Lower lobe of right lung (tissue), 2 donors: ENCODE measurements at regions not wholly inside any gene's neighbourhood (a gene's known extent, or its start where the extent isn't known, plus 50 kb on each side); places are given as distances from the start of the nearest gene placed in this dataset.

ENCODE experiments used
- ATAC-seq, 2 donors: fragments of 200-7000 bp; cut with Tn5 transposase; one replicate each; pipeline ENCODE4 v1.9.1; 2020 to 2022; ENCODE audit warnings: mild to moderate bottlenecking in 2 of 2, moderate library complexity in 2 of 2
- DNase-seq: peaks from one replicate; pipeline ENCODE4 v3.0.0-alpha.2; 2020
- H3K27ac ChIP-seq: fragments of 200-600 bp; one replicate; pipeline ENCODE4 v1.8.0; 2022
- H3K27me3 ChIP-seq: fragments of 200-600 bp; one replicate; pipeline ENCODE4 v1.8.0; 2022; ENCODE audit warnings: low read depth
- H3K36me3 ChIP-seq: fragments of 200-600 bp; one replicate; pipeline ENCODE4 v1.8.0; 2022; ENCODE audit warnings: mild to moderate bottlenecking
- H3K4me1 ChIP-seq: fragments of 200-600 bp; one replicate; pipeline ENCODE4 v1.8.0; 2022
- H3K4me3 ChIP-seq: fragments of 200-600 bp; one replicate; pipeline ENCODE4 v1.8.0; 2022; ENCODE audit warnings: mild to moderate bottlenecking
- H3K9me3 ChIP-seq: fragments of 200-600 bp; one replicate; pipeline ENCODE4 v1.8.0; 2022
- intact Hi-C: fragments of 100-400 bp; cut with DNase I; formaldehyde crosslinking; loops from one replicate; pipeline ENCODE4 v1.11.0; 2022
- TF ChIP-seq, protein P1 (sequence below): fragments of 200-600 bp; IDR thresholded peaks from one replicate; pipeline ENCODE4 v1.8.0; 2022; ENCODE audit warnings: antibody characterized with exemption, mild to moderate bottlenecking
- donor health status: DM: no; HTN: yes; CAD: no; lungs with severe emphysema.

DNA sequence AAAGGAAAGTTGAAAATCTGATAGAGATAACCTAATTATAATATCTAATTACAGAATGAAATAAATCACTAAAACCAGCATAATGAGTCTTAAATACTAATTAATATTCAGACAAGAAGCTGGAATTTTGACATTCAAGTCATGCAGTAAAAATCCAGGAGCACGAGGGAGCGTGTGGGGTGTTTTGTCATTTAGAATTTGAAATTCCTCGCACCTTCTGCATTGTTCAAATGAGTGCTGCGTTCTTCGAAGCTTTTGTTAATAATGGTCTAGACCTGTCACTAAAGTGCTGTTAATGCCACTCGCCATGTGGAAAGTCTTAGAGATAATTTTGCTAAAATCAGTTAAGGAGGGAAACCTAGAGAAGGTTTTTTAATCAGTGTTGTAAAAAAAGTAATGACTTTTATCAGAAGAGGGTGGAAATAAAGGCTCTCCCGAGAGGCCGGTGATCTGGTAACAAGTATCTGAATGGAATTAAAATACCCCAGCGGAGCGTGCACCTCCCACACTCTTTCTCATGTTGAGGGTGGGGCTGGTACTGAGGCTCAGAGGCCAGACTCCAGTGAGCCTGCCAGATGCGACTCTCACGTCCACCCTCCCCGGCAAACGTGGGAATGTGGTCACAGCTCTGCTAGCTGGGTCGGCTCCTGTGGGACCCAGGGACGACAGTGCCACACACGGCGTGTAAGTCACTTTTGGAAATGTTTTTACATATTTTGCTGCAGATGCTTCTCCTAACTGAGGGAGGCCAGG, 69.4 kb upstream of the MYT1L start:
- no peak for ATAC-seq
- no peak for DNase-seq
- H3K4me1 ChIP-seq: no peaks in the 10 kb centered on the region

DNA sequence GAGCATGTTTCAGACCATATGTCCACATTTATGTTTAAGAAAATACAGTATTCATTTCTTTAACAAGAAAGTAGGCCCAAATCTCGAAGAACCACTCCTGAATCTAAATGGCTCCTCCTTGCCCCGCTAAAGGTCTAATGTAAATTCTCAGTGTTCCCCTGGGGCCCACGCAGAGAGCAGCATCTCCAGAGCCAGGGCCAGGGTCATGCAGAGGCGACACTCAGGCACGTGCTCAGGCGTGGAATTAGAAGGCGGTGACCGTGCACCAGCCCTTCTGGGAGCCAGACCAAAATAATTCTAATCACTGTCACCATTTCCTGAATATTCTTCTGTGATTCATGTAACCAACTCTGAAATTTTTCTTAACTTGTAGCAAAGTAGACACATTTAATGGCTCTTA, 68.3 kb upstream of the MYT1L start:
- Histone ChIP-seq H3K4me3 (no peak overlapping the region), H3K27ac (no peak overlapping the region), H3K27me3 (no peaks in the 10 kb centered on the region), H3K9me3 (no peaks in the 10 kb centered on the region), H3K4me1 (no peaks in the 10 kb centered on the region), H3K36me3 (no peaks in the 10 kb centered on the region)
- intact Hi-C loops: no loop called here
- TF ChIP-seq, protein P1, sequence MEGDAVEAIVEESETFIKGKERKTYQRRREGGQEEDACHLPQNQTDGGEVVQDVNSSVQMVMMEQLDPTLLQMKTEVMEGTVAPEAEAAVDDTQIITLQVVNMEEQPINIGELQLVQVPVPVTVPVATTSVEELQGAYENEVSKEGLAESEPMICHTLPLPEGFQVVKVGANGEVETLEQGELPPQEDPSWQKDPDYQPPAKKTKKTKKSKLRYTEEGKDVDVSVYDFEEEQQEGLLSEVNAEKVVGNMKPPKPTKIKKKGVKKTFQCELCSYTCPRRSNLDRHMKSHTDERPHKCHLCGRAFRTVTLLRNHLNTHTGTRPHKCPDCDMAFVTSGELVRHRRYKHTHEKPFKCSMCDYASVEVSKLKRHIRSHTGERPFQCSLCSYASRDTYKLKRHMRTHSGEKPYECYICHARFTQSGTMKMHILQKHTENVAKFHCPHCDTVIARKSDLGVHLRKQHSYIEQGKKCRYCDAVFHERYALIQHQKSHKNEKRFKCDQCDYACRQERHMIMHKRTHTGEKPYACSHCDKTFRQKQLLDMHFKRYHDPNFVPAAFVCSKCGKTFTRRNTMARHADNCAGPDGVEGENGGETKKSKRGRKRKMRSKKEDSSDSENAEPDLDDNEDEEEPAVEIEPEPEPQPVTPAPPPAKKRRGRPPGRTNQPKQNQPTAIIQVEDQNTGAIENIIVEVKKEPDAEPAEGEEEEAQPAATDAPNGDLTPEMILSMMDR: no peak
- no peak for ATAC-seq
- no peak for DNase-seq

More for the DNA sequence above, 69.4 kb upstream of the MYT1L start:
- Histone ChIP-seq H3K36me3 (no peaks in the 10 kb centered on the region), H3K9me3 (no peaks in the 10 kb centered on the region), H3K27me3 (no peaks in the 10 kb centered on the region), H3K27ac (no peak overlapping the region), H3K4me3 (no peak overlapping the region)
- intact Hi-C loops: no loop called here
- TF ChIP-seq, protein P1: no peak

DNA sequence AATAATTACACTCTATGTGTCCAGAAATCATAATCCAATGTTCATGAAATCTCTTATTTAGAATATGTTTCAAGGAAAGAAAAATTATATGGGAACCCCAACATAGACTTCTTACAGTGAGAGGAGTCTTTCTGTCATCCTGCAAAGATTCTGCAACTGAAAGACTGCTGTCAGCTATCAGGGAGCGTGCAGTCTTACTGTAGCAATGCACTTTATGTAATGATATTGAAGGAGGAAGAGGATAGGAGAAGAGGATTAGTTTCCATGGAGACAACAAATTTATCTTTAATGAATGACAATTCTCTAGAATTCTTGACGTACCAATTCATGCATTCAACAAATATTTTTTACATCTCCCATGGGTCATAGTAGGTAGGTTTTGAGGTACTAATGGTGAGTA, 61.3 kb upstream of the MYT1L start:
- TF ChIP-seq, protein P1: no peak
- Histone ChIP-seq H3K27me3 (no peaks in the 10 kb centered on the region), H3K4me3 (no peak overlapping the region), H3K9me3 (peaks cover 5% of the 10 kb centered on the region), H3K27ac (no peak overlapping the region), H3K4me1 (no peaks in the 10 kb centered on the region), H3K36me3 (no peaks in the 10 kb centered on the region)
- no peak for DNase-seq
- no peak for ATAC-seq
- intact Hi-C loops: no loop called here

DNA sequence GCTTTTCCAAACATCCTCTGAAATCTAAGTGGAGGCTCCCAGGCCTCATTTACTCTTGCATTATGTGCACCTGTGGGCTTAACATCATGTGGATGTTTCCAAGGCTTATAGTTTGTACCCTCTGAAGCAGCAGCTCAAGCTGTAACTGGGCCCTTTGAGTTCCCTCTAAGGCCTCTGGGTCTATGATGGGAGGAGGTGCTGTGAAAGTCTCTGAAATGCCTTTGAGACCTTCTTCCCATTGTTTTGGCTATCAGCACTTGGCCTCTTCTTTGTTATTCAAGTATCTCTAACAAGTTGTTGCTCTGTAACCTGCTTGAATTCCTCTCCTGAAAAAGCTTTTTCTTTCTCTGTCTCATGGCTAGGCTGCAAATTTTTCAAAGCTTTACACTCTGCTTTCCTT, 58.1 kb upstream of the MYT1L start:
- intact Hi-C loops: no loop called here
- TF ChIP-seq, protein P1: no peak
- no peaks in the 10 kb centered on the region for H3K36me3 ChIP-seq
- no peak overlapping the region for H3K27ac ChIP-seq
- H3K27me3 ChIP-seq: no peaks in the 10 kb centered on the region
- DNase-seq (no peak), ATAC-seq (no peak)
- no peaks in the 10 kb centered on the region for H3K4me1 ChIP-seq
- no peak overlapping the region for H3K4me3 ChIP-seq
- peaks cover 5% of the 10 kb centered on the region for H3K9me3 ChIP-seq
